ENCODE measurements at regions not wholly inside any gene's neighbourhood (a gene's known extent, or its start where the extent isn't known, plus 50 kb on each side); places are given as distances from the start of the nearest gene placed in this dataset.

DNA sequence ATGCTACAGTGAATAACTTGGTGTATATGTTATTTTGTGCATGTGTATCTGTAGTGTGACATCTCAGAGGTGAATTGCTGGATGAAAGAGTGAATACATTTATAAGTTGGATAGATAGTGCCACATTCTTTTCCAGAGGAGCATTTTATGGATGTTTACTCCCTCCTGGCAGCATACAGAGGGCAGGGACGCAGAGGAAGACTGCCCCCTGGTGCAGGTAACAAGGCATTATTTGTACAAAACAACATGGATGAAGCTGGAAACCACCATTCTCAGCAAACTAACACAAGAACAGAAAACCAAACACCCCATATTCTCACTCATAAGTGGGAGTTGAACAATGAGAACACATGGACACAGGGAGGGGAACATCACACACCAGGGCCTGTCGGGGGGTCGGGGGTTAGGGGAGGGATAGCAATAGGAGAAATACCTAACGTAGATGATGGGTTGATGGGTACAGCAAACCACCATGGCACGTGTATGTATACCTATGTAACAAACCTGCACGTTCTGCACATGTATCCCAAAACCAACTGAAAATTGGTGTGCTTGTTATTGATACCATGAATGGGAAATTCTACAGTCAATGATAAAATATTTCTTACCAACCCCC lies 57.9 kb upstream of the CTXND1 start:
- TF ChIP-seq FOXK2 (IDR thresholded peaks at IDR 0.05), result no peak
- TF ChIP-seq FOXM1 (IDR thresholded peaks at IDR 0.05; ENCODE audit: borderline replicate concordance), result no peak
- TF ChIP-seq BHLHE40 (IDR thresholded peaks at IDR 0.05; ENCODE audit: borderline replicate concordance), result no peak
- TF ChIP-seq, protein P1, sequence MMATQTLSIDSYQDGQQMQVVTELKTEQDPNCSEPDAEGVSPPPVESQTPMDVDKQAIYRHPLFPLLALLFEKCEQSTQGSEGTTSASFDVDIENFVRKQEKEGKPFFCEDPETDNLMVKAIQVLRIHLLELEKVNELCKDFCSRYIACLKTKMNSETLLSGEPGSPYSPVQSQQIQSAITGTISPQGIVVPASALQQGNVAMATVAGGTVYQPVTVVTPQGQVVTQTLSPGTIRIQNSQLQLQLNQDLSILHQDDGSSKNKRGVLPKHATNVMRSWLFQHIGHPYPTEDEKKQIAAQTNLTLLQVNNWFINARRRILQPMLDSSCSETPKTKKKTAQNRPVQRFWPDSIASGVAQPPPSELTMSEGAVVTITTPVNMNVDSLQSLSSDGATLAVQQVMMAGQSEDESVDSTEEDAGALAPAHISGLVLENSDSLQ (IDR thresholded peaks at IDR 0.05), result no peak
- TF ChIP-seq SP1 (IDR thresholded peaks at IDR 0.05), result no peak
- TF ChIP-seq TARDBP (IDR thresholded peaks at IDR 0.05), result no peak
- TF ChIP-seq ELF4 (IDR thresholded peaks at IDR 0.05), result no peak
- no peak for TF ChIP-seq NFRKB (IDR thresholded peaks at IDR 0.05)
- TF ChIP-seq SUZ12 (IDR thresholded peaks at IDR 0.05), result no peak
- no peak for TF ChIP-seq HDGF (IDR thresholded peaks at IDR 0.05; ENCODE audit: borderline replicate concordance)
- TF ChIP-seq ZNF384 (IDR thresholded peaks at IDR 0.05), result no peak
- no peak for TF ChIP-seq FOXA1 (IDR thresholded peaks at IDR 0.05)
- TF ChIP-seq ARNT (IDR thresholded peaks at IDR 0.05), result no peak
- no peak for TF ChIP-seq CTBP1 (IDR thresholded peaks at IDR 0.05; ENCODE audit: borderline replicate concordance)
